PFSK-1 (cell line): ENCODE measurements at regions not wholly inside any gene's neighbourhood (a gene's known extent, or its start where the extent isn't known, plus 50 kb on each side); places are given as distances from the start of the nearest gene placed in this dataset.

Experiments
- FOXP2 ChIP-seq: optimal IDR thresholded peaks from 2 replicates; pipeline ENCODE3; 2011; ENCODE audit warnings: borderline replicate concordance, control low read depth, inconsistent platforms; ENCODE audit not compliant: insufficient read depth; ENCODE audit errors: extremely low read length, extremely low read depth
- POLR2AphosphoS5 ChIP-seq: IDR thresholded peaks from 2 replicates; pipeline ENCODE4 v1.6.1; 2012; ENCODE audit warnings: low read depth, mild to moderate bottlenecking, control low read depth, low read length, moderate library complexity
- SIN3A ChIP-seq: IDR thresholded peaks from 2 replicates; pipeline ENCODE4 v1.6.1; 2012; ENCODE audit warnings: mild to moderate bottlenecking, low read length, moderate library complexity, borderline replicate concordance; ENCODE audit not compliant: insufficient read depth
- TAF1 ChIP-seq: IDR thresholded peaks from 2 replicates; pipeline ENCODE4 v1.6.1; 2012; ENCODE audit warnings: low read length, control low read depth, borderline replicate concordance; ENCODE audit not compliant: insufficient read depth
- TF ChIP-seq, protein P1 (sequence below), 2 experiments: IDR thresholded peaks; 2 replicates each; pipeline versions ENCODE4 v1.6.1 to v1.8.0; 2011 to 2012; ENCODE audit warnings: low read depth in 2 of 2, low read length in 2 of 2, control low read depth in 1 of 2, inconsistent platforms in 1 of 2, mild to moderate bottlenecking in 1 of 2, moderate library complexity in 1 of 2; ENCODE audit not compliant: insufficient read depth in 1 of 2

DNA sequence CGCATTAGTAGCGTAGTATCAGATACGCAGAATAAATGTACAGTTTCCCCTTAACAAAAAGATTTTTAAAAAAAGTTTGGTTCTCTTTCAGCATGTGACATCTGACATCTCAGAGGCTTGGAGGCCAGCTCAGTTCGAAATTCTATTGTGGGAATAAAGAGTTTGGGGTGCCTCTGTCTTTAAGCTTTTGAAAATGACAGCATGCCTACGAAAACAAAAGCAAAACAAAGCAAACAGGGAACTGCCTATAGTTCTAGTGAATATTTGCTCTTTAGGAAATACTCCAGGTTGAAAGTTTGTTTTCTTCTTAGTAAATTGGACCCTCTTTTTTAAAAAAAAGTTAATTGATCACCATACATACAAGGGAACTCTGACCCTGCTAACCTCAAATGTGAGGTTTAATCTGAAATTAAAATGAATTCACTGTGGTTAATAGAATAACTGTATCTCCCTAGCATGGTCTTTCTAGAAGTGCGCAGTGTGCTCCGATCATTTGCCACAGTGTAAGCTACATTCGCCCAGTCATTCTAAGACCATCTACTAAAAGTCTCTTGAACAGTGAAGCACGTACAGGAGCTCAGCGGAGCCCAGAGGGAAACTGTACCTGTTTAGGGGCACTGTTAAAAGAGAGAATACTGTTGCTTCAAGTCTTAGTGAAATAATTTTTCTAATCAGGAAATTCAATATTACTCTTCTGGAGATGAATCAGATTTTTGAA lies 347.0 kb upstream of the CDH2 start:
- TF ChIP-seq POLR2AphosphoS5 (no peak), FOXP2 (no peak), SIN3A (no peak), TAF1 (no peak)
- TF ChIP-seq, protein P1, sequence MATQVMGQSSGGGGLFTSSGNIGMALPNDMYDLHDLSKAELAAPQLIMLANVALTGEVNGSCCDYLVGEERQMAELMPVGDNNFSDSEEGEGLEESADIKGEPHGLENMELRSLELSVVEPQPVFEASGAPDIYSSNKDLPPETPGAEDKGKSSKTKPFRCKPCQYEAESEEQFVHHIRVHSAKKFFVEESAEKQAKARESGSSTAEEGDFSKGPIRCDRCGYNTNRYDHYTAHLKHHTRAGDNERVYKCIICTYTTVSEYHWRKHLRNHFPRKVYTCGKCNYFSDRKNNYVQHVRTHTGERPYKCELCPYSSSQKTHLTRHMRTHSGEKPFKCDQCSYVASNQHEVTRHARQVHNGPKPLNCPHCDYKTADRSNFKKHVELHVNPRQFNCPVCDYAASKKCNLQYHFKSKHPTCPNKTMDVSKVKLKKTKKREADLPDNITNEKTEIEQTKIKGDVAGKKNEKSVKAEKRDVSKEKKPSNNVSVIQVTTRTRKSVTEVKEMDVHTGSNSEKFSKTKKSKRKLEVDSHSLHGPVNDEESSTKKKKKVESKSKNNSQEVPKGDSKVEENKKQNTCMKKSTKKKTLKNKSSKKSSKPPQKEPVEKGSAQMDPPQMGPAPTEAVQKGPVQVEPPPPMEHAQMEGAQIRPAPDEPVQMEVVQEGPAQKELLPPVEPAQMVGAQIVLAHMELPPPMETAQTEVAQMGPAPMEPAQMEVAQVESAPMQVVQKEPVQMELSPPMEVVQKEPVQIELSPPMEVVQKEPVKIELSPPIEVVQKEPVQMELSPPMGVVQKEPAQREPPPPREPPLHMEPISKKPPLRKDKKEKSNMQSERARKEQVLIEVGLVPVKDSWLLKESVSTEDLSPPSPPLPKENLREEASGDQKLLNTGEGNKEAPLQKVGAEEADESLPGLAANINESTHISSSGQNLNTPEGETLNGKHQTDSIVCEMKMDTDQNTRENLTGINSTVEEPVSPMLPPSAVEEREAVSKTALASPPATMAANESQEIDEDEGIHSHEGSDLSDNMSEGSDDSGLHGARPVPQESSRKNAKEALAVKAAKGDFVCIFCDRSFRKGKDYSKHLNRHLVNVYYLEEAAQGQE (IDR thresholded peaks at IDR 0.05; ENCODE audit: insufficient read depth in 1 of 2, low read depth in 2 of 2, low read length in 2 of 2) = no peak

DNA sequence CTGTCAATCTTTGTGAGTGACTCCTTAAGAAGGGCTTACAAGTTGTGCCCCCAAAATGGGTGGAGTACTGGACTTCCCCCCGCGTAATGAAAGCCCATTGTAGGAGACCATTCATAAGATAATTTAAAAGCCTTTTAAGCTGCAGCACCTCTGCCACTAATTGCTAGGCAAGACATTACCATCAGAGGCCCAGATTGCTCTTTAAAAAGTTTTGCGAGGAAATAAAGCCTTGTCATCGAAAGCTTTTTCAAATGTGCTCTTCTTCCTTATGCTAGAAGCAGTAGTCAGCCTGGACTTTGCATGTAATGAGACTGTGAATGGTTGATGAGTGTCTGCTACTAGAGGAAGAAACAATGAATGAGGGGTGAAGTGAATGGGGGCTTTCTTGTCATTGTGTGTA lies 345.3 kb upstream of the CDH2 start:
- TF ChIP-seq FOXP2 = no peak
- TF ChIP-seq SIN3A = no peak
- TF ChIP-seq POLR2AphosphoS5 = no peak
- TF ChIP-seq TAF1 = no peak

DNA sequence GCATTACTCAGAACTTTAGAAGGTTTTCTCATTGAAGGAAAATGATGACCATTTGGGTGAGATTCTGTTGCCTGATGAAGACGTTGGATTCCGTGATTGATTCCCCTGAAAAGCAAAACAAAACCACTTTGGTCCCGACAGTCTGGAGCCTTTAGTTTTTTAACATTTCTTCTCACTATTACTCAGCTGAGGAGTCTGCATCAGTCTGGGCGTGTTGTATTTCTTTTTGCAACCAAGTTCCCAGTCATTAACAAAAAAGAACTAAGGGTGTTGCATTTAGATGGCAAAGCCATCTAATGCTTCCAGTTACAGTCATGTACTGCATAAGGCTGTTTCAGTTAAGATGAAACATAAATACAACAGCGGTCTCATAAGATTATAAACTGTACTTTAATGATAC lies 343.1 kb upstream of the CDH2 start:
- TF ChIP-seq SIN3A = no peak
- no peak for TF ChIP-seq TAF1
- TF ChIP-seq FOXP2 = no peak
- TF ChIP-seq, protein P1 (IDR thresholded peaks at IDR 0.05; ENCODE audit: insufficient read depth in 1 of 2, low read depth in 2 of 2, low read length in 2 of 2) = no peak

DNA sequence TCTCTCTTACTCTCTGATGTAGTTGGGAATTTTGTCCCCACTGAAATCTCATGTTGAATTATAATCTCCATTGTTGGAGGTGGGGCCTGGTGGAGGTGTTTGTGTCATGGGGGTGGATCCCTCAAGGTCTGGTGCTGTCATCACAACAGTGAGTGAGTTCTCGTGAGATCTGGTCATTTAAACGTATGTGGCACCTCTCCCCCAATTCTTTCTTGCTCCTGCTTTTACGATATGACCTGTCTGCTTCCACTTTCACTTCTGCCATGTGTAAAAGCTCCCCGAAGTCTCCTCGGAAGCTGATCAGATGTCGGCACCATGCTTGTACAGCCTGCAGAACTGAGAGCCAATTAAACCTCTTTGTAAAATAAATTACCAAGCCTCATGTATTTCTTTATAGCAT lies 337.8 kb upstream of the CDH2 start:
- TF ChIP-seq FOXP2 (no peak), POLR2AphosphoS5 (no peak), TAF1 (no peak), SIN3A (no peak)
- TF ChIP-seq, protein P1 (IDR thresholded peaks at IDR 0.05; ENCODE audit: insufficient read depth in 1 of 2, low read depth in 2 of 2, low read length in 2 of 2) = no peak

DNA sequence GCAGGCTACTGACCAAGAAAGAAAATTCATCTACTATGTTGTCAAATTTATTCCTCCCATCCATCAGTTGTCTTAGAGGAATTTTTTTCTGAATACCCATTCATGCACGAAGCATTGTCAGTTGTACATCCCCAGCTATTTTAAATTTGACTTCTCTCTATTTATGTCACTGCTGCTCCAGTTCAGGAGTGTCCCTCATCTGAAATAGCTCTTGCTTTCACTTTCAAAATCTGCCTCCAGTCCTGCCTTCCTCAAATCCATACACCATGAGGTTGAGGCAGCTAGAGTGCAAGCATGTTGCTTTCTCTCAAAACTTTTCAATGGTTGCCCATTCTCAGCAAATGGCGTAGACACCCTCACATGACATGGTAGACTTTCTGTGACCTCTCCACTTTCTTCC lies 335.4 kb upstream of the CDH2 start:
- TF ChIP-seq POLR2AphosphoS5 (no peak), TAF1 (no peak), SIN3A (no peak), FOXP2 (no peak)
- TF ChIP-seq, protein P1 (IDR thresholded peaks at IDR 0.05; ENCODE audit: insufficient read depth in 1 of 2, low read depth in 2 of 2, low read length in 2 of 2) = no peak
